H1 (cell line): ENCODE measurements at regions not wholly inside any gene's neighbourhood (a gene's known extent, or its start where the extent isn't known, plus 50 kb on each side); places are given as distances from the start of the nearest gene placed in this dataset.

Source experiments
- CTCF ChIA-PET: fragments of 300-600 bp; sonication (Branson Sonifier 250); formaldehyde crosslinking; loops from one replicate; lab custom pipeline; 2021; ENCODE audit not compliant: partially characterized antibody; lab: Charles Lee
- POLR2A ChIA-PET: fragments of 300-600 bp; sonication (Branson Sonifier 250); formaldehyde crosslinking; loops from one replicate; lab custom pipeline; 2021; ENCODE audit warnings: inconsistent platforms; ENCODE audit not compliant: partially characterized antibody; lab: Charles Lee
- DNase-seq, 2 experiments: peaks; one replicate each; pipeline versions ENCODE4 v3.0.0 to v3.0.0-alpha.2; 2010 to 2022; ENCODE audit warnings: low spot score in 2 of 2, low read depth in 1 of 2, mixed read lengths in 1 of 2
- FAIRE-seq: peaks from 2 replicates; lab custom pipeline; 2011; peaks lifted over from hg19 to GRCh38; lab: Jason Lieb, UNC
- H2AFZ ChIP-seq: 2 replicates; pipeline ENCODE4 v1.8.1; 2012; ENCODE audit warnings: low read length, inconsistent platforms
- H2AK5ac ChIP-seq: 2 replicates; pipeline ENCODE4 v1.6.1; 2013; ENCODE audit warnings: low read depth, low read length
- H2BK120ac ChIP-seq: replicated peaks from 2 replicates; pipeline ENCODE3; 2013; ENCODE audit warnings: low read depth, low read length, inconsistent platforms
- H2BK12ac ChIP-seq: 2 replicates; pipeline ENCODE4 v1.6.1; 2013; ENCODE audit warnings: low read depth, low read length
- H2BK15ac ChIP-seq: 2 replicates; pipeline ENCODE4 v1.6.1; 2013; ENCODE audit warnings: low read length
- H2BK20ac ChIP-seq: 2 replicates; pipeline ENCODE4 v1.6.1; 2013; ENCODE audit warnings: low read length
- H2BK5ac ChIP-seq: 2 replicates; pipeline ENCODE4 v1.6.1; 2013; ENCODE audit warnings: low read depth, low read length
- H3K14ac ChIP-seq: 2 replicates; pipeline ENCODE4 v1.6.1; 2013; ENCODE audit warnings: inconsistent platforms; ENCODE audit not compliant: insufficient read length
- H3K18ac ChIP-seq: 2 replicates; pipeline ENCODE4 v1.6.1; 2013; ENCODE audit warnings: low read length; ENCODE audit errors: extremely low read depth
- H3K23ac ChIP-seq: 2 replicates; pipeline ENCODE4 v1.6.1; 2013; ENCODE audit warnings: inconsistent platforms; ENCODE audit not compliant: insufficient read length
- H3K23me2 ChIP-seq: 2 replicates; pipeline ENCODE4 v1.6.1; 2013; ENCODE audit warnings: low read depth, low read length
- H3K27ac ChIP-seq: 2 replicates; pipeline ENCODE4 v1.6.1; 2011; ENCODE audit warnings: low read depth, low read length, inconsistent platforms
- H3K27me3 ChIP-seq, 4 experiments: replicated peaks in 1 of 4; 1 replicate in 1 of 4; 2 replicates in 3 of 4; pipeline versions ENCODE4 v1.6.1 to v1.8.1; 2011 to 2013; ENCODE audit warnings: low read length in 3 of 4, mild to moderate bottlenecking in 3 of 4, inconsistent platforms in 2 of 4, mixed read lengths in 2 of 4, moderate library complexity in 1 of 4; ENCODE audit not compliant: control insufficient read depth in 3 of 4, insufficient read depth in 3 of 4; ENCODE audit errors: extremely low read depth in 1 of 4
- H3K36me3 ChIP-seq, 4 experiments: 2 replicates each; pipeline versions ENCODE4 v1.6.1 to v1.8.1; 2011 to 2013; ENCODE audit warnings: mild to moderate bottlenecking in 4 of 4, low read length in 3 of 4, moderate library complexity in 2 of 4, control low read depth in 1 of 4, inconsistent platforms in 1 of 4; ENCODE audit not compliant: insufficient read depth in 4 of 4, control insufficient read depth in 2 of 4
- H3K4ac ChIP-seq: replicated peaks from 2 replicates; pipeline ENCODE3; 2013; ENCODE audit warnings: low read length, low read depth, mixed read lengths, inconsistent platforms; ENCODE audit not compliant: insufficient read length
- H3K4me1 ChIP-seq, 4 experiments: replicated peaks in 1 of 4; 1 replicate in 1 of 4; 2 replicates in 3 of 4; pipeline versions ENCODE4 v1.6.1 to v1.8.1; 2011 to 2013; ENCODE audit warnings: low read length in 3 of 4, inconsistent platforms in 2 of 4, mixed read lengths in 1 of 4; ENCODE audit not compliant: insufficient read depth in 4 of 4, control insufficient read depth in 3 of 4
- H3K4me2 ChIP-seq, 2 experiments: 2 replicates each; pipeline versions ENCODE4 v1.6.1 to v1.8.1; 2011 to 2013; ENCODE audit warnings: low read depth in 2 of 2, low read length in 2 of 2, control low read depth in 1 of 2, inconsistent platforms in 1 of 2, mild to moderate bottlenecking in 1 of 2; ENCODE audit not compliant: insufficient read depth in 1 of 2
- H3K4me3 ChIP-seq, 4 experiments: fragments of 200-600, 300-600 bp in 1 of 4; sonication (generic), shearing (Covaris generic), sonication (Bioruptor Twin) in 1 of 4; 2 replicates each; pipeline versions ENCODE4 v1.5.1 to v1.8.1; 2011 to 2016; ENCODE audit warnings: low read length in 4 of 4, low read depth in 3 of 4, control low read depth in 2 of 4, inconsistent platforms in 2 of 4, mild to moderate bottlenecking in 2 of 4, mixed read lengths in 1 of 4, moderate library complexity in 1 of 4; ENCODE audit not compliant: insufficient read depth in 2 of 4; ENCODE audit errors: extremely low read depth in 1 of 4
- H3K56ac ChIP-seq: replicated peaks from 2 replicates; pipeline ENCODE3; 2013; ENCODE audit warnings: low read depth, mild to moderate bottlenecking, mixed read lengths, low read length, inconsistent platforms; ENCODE audit not compliant: insufficient read length
- H3K79me1 ChIP-seq: 2 replicates; pipeline ENCODE4 v1.6.1; 2013; ENCODE audit warnings: low read depth, low read length, control low read depth
- H3K79me2 ChIP-seq, 2 experiments: 2 replicates each; pipeline versions ENCODE4 v1.6.1 to v1.8.1; 2012 to 2013; ENCODE audit warnings: low read length in 2 of 2, mild to moderate bottlenecking in 2 of 2, inconsistent platforms in 1 of 2; ENCODE audit not compliant: insufficient read depth in 2 of 2, control insufficient read depth in 1 of 2
- H3K9ac ChIP-seq, 4 experiments: replicated peaks in 1 of 4; 1 replicate in 1 of 4; 2 replicates in 3 of 4; pipeline versions ENCODE4 v1.6.1 to v1.8.1; 2011 to 2013; ENCODE audit warnings: low read depth in 3 of 4, low read length in 3 of 4, control low read depth in 2 of 4, mild to moderate bottlenecking in 2 of 4, moderate library complexity in 2 of 4, inconsistent platforms in 1 of 4; ENCODE audit errors: extremely low read depth in 1 of 4
- H3K9me3 ChIP-seq, 2 experiments: 2 replicates each; pipeline versions ENCODE4 v1.6.1 to v1.8.1; 2012 to 2013; ENCODE audit warnings: mild to moderate bottlenecking in 2 of 2, moderate library complexity in 2 of 2, control low read depth in 1 of 2, inconsistent platforms in 1 of 2, low read depth in 1 of 2, low read length in 1 of 2, mixed read lengths in 1 of 2; ENCODE audit not compliant: insufficient read depth in 2 of 2
- H4K20me1 ChIP-seq, 2 experiments: replicated peaks in 1 of 2; 2 replicates each; pipeline versions ENCODE3 to v1.8.1; 2011 to 2013; ENCODE audit warnings: inconsistent platforms in 2 of 2, low read length in 2 of 2, mild to moderate bottlenecking in 1 of 2; ENCODE audit not compliant: insufficient read depth in 2 of 2, control insufficient read depth in 1 of 2
- H4K5ac ChIP-seq: 2 replicates; pipeline ENCODE4 v1.6.1; 2013; ENCODE audit warnings: low read length, low read depth, mixed read lengths, inconsistent platforms; ENCODE audit not compliant: insufficient read length
- H4K8ac ChIP-seq: 2 replicates; pipeline ENCODE4 v1.8.0; 2013; ENCODE audit warnings: mild to moderate bottlenecking, moderate library complexity, low read length, inconsistent platforms; ENCODE audit not compliant: insufficient read depth; ENCODE audit errors: extremely low read depth
- H4K91ac ChIP-seq: replicated peaks from 2 replicates; pipeline ENCODE3; 2013; ENCODE audit warnings: low read length, mixed read lengths, inconsistent platforms; ENCODE audit not compliant: insufficient read length
- CEBPB ChIP-seq: IDR thresholded peaks from 2 replicates; pipeline ENCODE4 v1.6.1; 2012; ENCODE audit warnings: low read depth, low read length
- FOSL1 ChIP-seq: IDR thresholded peaks from 2 replicates; pipeline ENCODE4 v1.6.1; 2011; ENCODE audit warnings: mild to moderate bottlenecking, low read depth, low read length, moderate library complexity; ENCODE audit not compliant: insufficient read depth
- GABPA ChIP-seq: IDR thresholded peaks from 2 replicates; pipeline ENCODE4 v1.6.1; 2011; ENCODE audit warnings: mild to moderate bottlenecking, low read length, moderate library complexity, borderline replicate concordance; ENCODE audit not compliant: insufficient read depth
- HDAC2 ChIP-seq, 2 experiments: fragments of 300-600 bp in 1 of 2; sonication (generic) in 1 of 2; IDR thresholded peaks; 2 replicates each; pipeline ENCODE4 v1.6.1; 2011 to 2012; ENCODE audit warnings: low read depth in 2 of 2, low read length in 2 of 2, mild to moderate bottlenecking in 2 of 2, moderate library complexity in 2 of 2, borderline replicate concordance in 1 of 2, inconsistent platforms in 1 of 2
- POLR2A ChIP-seq, 2 experiments: IDR thresholded peaks; 1 replicate in 1 of 2; 2 replicates in 1 of 2; pipeline ENCODE4 v1.6.1; 2011; ENCODE audit warnings: low read depth in 2 of 2, low read length in 2 of 2, mild to moderate bottlenecking in 2 of 2; ENCODE audit errors: control extremely low read depth in 1 of 2
- POLR2AphosphoS5 ChIP-seq: IDR thresholded peaks from 2 replicates; pipeline ENCODE4 v1.6.1; 2011; ENCODE audit warnings: low read depth, low read length
- POU5F1 ChIP-seq: IDR thresholded peaks from 2 replicates; pipeline ENCODE4 v1.6.1; 2011; ENCODE audit warnings: low read depth, mild to moderate bottlenecking, low read length, moderate library complexity
- RAD21 ChIP-seq, 2 experiments: IDR thresholded peaks in 1 of 2; conservative IDR thresholded peaks in 1 of 2; 2 replicates each; pipeline ENCODE4 v1.6.1; 2011; ENCODE audit warnings: low read depth in 2 of 2, low read length in 2 of 2, improper control_type of control experiment in 1 of 2, inconsistent platforms in 1 of 2, mild to moderate bottlenecking in 1 of 2, moderate library complexity in 1 of 2
- RBBP5 ChIP-seq: IDR thresholded peaks from 2 replicates; pipeline ENCODE4 v1.7.1; 2012; ENCODE audit warnings: low read depth, mild to moderate bottlenecking, inconsistent platforms, low read length, moderate library complexity, borderline replicate concordance
- SAP30 ChIP-seq: fragments of 300-600 bp; sonication (generic); IDR thresholded peaks from 2 replicates; pipeline ENCODE4 v1.7.1; 2012; ENCODE audit warnings: low read length, moderate library complexity, mild to moderate bottlenecking, inconsistent platforms; ENCODE audit not compliant: insufficient read depth, insufficient replicate concordance
- SIRT6 ChIP-seq: IDR thresholded peaks from one replicate; pipeline ENCODE4 v1.7.1; 2012; ENCODE audit warnings: low read length, inconsistent platforms
- SP4 ChIP-seq: IDR thresholded peaks from 2 replicates; pipeline ENCODE4 v1.6.1; 2012; ENCODE audit warnings: low read length, inconsistent platforms
- WGBS, 2 experiments: shearing (Covaris generic) in 1 of 2; methylation state at CpG; one replicate each; pipeline versions ENCODE4 v1.1.6 to v1.1.7; 2013 to 2015; ENCODE audit warnings: low lambda C conversion rate in 2 of 2, mixed read lengths in 2 of 2, inconsistent platforms in 1 of 2, low coverage in 1 of 2, missing lambda C conversion rate in 1 of 2; ENCODE audit not compliant: insufficient replicate concordance in 2 of 2, insufficient coverage in 1 of 2, insufficient read length in 1 of 2; ENCODE audit errors: extremely low coverage in 1 of 2, missing lambda C conversion rate in 1 of 2; 5-methylcytosine and 5-hydroxymethylcytosine counted together

DNA sequence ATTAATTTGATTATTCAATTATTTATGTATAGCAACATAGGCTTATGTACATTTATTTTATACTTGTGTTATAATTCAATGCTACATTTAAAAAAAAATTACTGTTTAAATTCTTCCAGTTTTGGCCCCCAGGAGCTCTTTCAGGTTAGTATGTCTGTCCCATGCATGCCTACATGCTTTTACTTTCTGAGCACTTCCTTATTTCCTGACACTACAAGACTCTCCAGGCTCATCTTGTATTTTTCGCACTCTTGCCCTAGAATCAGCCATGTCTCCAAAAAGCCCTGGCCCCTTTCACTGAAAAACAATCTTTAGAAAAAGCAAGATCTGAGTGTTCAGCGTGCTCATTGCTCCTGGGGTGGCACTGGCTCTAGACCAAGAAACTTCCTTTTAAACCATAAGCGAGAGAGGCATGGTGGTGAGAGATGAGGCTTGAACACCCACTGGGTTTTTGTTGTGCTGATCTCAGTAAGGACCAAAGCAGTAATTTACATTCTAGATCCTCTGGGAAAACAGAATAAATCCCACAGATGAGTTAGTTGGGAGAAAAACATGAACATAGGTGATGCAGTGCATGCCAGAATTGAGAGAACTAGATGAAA lies 95.0 kb downstream of the SLC30A10 start:
- no peak for DNase-seq
- Histone ChIP-seq H3K9me3 (no peaks in the 10 kb centered on the region), H4K5ac (peak overlapping the region; percentile 74), H3K4me1 (peaks cover 3 to 17% (median 9%) of the 10 kb centered on the region in 4 experiments), H3K23me2 (0 out of 2 replicates have a peak, but pooled peaks cover 1% of the 10 kb centered on the region), H4K91ac (peak overlapping the region; percentile 20), H3K27ac (peak overlapping the region; percentile 80), H3K14ac (no peak overlapping the region), H3K79me1 (no peaks in the 10 kb centered on the region), H2BK120ac (peak overlapping the region; percentile 91), H3K18ac (peak overlapping the region; percentile 4; the same call in 1 of the 2 replicates), H2BK20ac (peak overlapping the region; percentile 63; the same call in 1 of the 2 replicates), H3K9ac (peak overlapping the region in 3 of 4 experiments; percentile 25 to 41 (median 31); a peak in 6 of 7 replicates), H3K56ac (no peak overlapping the region), H2BK12ac (peak overlapping the region; percentile 27), H4K8ac (no peak overlapping the region), H3K4me2 (peak overlapping the region; percentile 54 to 86), H4K20me1 (no peaks in the 10 kb centered on the region), H3K4me3 (peak overlapping the region in 3 of 4 experiments; percentile 3 to 37 (median 15); a peak in 1 of 8 replicates), H2AK5ac (peak overlapping the region; percentile 98), H3K4ac (no peak overlapping the region), H2BK15ac (no peak overlapping the region), H3K27me3 (no peaks in the 10 kb centered on the region), H2AFZ (no peak overlapping the region), H3K36me3 (no peaks in the 10 kb centered on the region), H3K23ac (no peak overlapping the region), H2BK5ac (peak overlapping the region; percentile 80; the same call in 1 of the 2 replicates), H3K79me2 (no peaks in the 10 kb centered on the region)
- FAIRE-seq = peak; percentile 84
- ChIA-PET POLR2A (interaction anchor here (0.9 to 1.7 kb wide), 5 partner anchors 8 to 258 kb away, joined by 3 to 8 read pairs (median 6); no protein-coding TSS in a partner anchor), CTCF (interaction anchor here (0.6 to 1.5 kb wide), 2 partner anchors 100 to 449 kb away, joined by 3 read pairs; no protein-coding TSS in a partner anchor)
- whole genome bisulfite sequencing, 2 experiments = 22% methylated on average over 3 of the region's 3 CpGs; no CpG with 5 or more reads in 1 of the 2 experiments
- TF ChIP-seq SP4 (no peak), POU5F1 (0 out of 2 replicates have a peak, but pooled peaks have one; percentile 3), RAD21 (IDR thresholded peaks at IDR 0.05 in 1 of 2, conservative IDR thresholded peaks at IDR 0.05 in 1 of 2; ENCODE audit: low read depth in 2 of 2, low read length in 2 of 2) (no peak), HDAC2 (IDR thresholded peaks at IDR 0.05; ENCODE audit: borderline replicate concordance in 1 of 2, low read depth in 2 of 2, low read length in 2 of 2) (0 out of 4 replicates have a peak, but pooled peaks of 1 of the 2 experiments have one; percentile 25), POLR2AphosphoS5 (peak; percentile 24; the same call in 1 of the 2 replicates), POLR2A (IDR thresholded peaks at IDR 0.05; ENCODE audit: control extremely low read depth in 1 of 2, low read depth in 2 of 2, low read length in 2 of 2) (peak in 1 of 2 experiments; percentile 60; a peak in 2 of 3 replicates), GABPA (no peak), CEBPB (no peak), RBBP5 (no peak), FOSL1 (no peak), SAP30 (no peak), SIRT6 (no peak)
